ENCODE measurements at regions not wholly inside any gene's neighbourhood (a gene's known extent, or its start where the extent isn't known, plus 50 kb on each side); places are given as distances from the start of the nearest gene placed in this dataset.
"Not testable (repeated sequence)": the region's sequence is repeated elsewhere in the genome, so short reads cannot be mapped to it uniquely, and the experiment has no call there.

- DNase-seq (ENCODE audit: low read depth), result no peak
Measured at GRCh38 chr12:79991586-79991985, 56.7 kb upstream of the PPP1R12A start.

- DNase-seq (ENCODE audit: low read depth), result not testable (repeated sequence)
Measured at GRCh38 chr12:79990509-79991338, 55.8 kb upstream of the PPP1R12A start.

GRCh38 chr12:79988368-79988767, 53.5 kb upstream of the PPP1R12A start:
- no peak for DNase-seq (ENCODE audit: low read depth)

- DNase-seq (ENCODE audit: low read depth), result no peak
Measured at GRCh38 chr12:79987731-79988130, 52.8 kb upstream of the PPP1R12A start.
